ENCODE measurements at regions not wholly inside any gene's neighbourhood (a gene's known extent, or its start where the extent isn't known, plus 50 kb on each side); places are given as distances from the start of the nearest gene placed in this dataset.

GRCh38 chr10:116792817-116793216, 50.5 kb upstream of the HSPA12A start:
- no peak for DNase-seq

- DNase-seq = no peak
Measured at GRCh38 chr10:116796469-116796868, 52.8 kb upstream of the ENO4 start.

GRCh38 chr10:116796910-116797513, 52.3 kb upstream of the ENO4 start:
- DNase-seq = peak; percentile 72

GRCh38 chr10:116798859-116799258, 50.4 kb upstream of the ENO4 start:
- no peak for DNase-seq

All from activated CD4-positive, CD25-positive, alpha-beta regulatory T cell treated with anti-CD3 and anti-CD28 coated beads, Interleukin-2, amount 50 U/mL, for 72 hours (primary cell).